ENCODE measurements at regions not wholly inside any gene's neighbourhood (a gene's known extent, or its start where the extent isn't known, plus 50 kb on each side); places are given as distances from the start of the nearest gene placed in this dataset.

GRCh38 chr6:125439512-125439911, 137.7 kb upstream of the HDDC2 start:
- TF ChIP-seq, protein P1, sequence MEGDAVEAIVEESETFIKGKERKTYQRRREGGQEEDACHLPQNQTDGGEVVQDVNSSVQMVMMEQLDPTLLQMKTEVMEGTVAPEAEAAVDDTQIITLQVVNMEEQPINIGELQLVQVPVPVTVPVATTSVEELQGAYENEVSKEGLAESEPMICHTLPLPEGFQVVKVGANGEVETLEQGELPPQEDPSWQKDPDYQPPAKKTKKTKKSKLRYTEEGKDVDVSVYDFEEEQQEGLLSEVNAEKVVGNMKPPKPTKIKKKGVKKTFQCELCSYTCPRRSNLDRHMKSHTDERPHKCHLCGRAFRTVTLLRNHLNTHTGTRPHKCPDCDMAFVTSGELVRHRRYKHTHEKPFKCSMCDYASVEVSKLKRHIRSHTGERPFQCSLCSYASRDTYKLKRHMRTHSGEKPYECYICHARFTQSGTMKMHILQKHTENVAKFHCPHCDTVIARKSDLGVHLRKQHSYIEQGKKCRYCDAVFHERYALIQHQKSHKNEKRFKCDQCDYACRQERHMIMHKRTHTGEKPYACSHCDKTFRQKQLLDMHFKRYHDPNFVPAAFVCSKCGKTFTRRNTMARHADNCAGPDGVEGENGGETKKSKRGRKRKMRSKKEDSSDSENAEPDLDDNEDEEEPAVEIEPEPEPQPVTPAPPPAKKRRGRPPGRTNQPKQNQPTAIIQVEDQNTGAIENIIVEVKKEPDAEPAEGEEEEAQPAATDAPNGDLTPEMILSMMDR (IDR thresholded peaks at IDR 0.05) = no peak
- TF ChIP-seq TCF12 (IDR thresholded peaks at IDR 0.05) (no peak), TAF1 (IDR thresholded peaks at IDR 0.05; ENCODE audit: borderline replicate concordance, low read depth, low read length) (no peak), SMC3 (IDR thresholded peaks at IDR 0.05; ENCODE audit: low read depth, low read length) (no peak), FOSL2 (IDR thresholded peaks at IDR 0.05; ENCODE audit: borderline replicate concordance, low read depth) (no peak), YY1 (IDR thresholded peaks at IDR 0.05; ENCODE audit: low read depth) (no peak), TEAD4 (IDR thresholded peaks at IDR 0.05; ENCODE audit: borderline replicate concordance, insufficient read depth) (no peak), EZH2phosphoT487 (IDR thresholded peaks at IDR 0.05; ENCODE audit: borderline replicate concordance, low read depth) (no peak)
